ENCODE measurements at regions not wholly inside any gene's neighbourhood (a gene's known extent, or its start where the extent isn't known, plus 50 kb on each side); places are given as distances from the start of the nearest gene placed in this dataset.

DNA sequence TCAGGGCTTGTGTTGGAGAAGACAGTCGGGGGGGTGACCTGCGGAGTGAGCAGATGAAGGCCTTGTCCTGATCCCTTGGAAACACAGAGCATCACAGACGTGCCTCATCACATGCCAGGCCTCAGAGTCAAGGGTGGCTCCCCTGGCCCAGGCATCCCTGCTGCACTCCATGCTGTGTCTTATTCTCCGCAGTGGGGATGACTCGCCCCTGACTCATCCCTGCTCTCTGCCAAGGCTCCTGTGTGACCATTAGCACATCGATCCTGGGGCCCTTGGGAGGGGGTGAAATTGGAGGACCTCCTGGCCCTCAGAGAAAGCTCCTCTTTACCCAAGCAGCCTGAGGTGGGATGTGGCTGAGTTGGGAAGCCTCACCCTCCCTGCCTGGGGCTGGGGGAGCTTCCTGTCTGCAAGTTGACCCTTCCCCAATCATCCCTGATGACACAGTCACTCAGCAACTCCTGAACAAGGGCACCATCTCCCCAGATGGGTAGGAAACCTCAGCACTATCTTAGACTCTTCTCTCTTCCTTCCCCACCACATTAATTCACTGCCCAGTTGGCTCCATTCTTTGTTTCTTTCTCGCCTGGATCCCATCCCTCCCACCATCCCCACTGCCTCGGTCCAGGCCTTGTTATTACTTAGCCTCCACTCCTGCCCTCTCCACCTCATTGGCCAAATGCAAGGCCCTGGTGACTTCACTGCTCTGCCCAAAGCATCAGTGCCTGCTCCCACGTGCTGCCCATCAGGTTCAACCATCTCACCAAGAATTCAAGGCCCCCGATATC lies 74.6 kb downstream of the CAMK2N1 start:
- TF ChIP-seq, protein P1, sequence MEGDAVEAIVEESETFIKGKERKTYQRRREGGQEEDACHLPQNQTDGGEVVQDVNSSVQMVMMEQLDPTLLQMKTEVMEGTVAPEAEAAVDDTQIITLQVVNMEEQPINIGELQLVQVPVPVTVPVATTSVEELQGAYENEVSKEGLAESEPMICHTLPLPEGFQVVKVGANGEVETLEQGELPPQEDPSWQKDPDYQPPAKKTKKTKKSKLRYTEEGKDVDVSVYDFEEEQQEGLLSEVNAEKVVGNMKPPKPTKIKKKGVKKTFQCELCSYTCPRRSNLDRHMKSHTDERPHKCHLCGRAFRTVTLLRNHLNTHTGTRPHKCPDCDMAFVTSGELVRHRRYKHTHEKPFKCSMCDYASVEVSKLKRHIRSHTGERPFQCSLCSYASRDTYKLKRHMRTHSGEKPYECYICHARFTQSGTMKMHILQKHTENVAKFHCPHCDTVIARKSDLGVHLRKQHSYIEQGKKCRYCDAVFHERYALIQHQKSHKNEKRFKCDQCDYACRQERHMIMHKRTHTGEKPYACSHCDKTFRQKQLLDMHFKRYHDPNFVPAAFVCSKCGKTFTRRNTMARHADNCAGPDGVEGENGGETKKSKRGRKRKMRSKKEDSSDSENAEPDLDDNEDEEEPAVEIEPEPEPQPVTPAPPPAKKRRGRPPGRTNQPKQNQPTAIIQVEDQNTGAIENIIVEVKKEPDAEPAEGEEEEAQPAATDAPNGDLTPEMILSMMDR (IDR thresholded peaks at IDR 0.05; ENCODE audit: insufficient read depth, low read length, poor library complexity, severe bottlenecking) = no peak
- no peak for TF ChIP-seq EZH2phosphoT487 (conservative IDR thresholded peaks at IDR 0.05; ENCODE audit: low read length)

Data from SU-DHL-6 (cell line).